Forelimb muscle (tissue), 1 donor: ENCODE measurements at regions not wholly inside any gene's neighbourhood (a gene's known extent, or its start where the extent isn't known, plus 50 kb on each side); places are given as distances from the start of the nearest gene placed in this dataset.

Source experiments
- DNase-seq: peaks from one replicate; pipeline ENCODE4 v3.0.0-alpha.2; 2013; ENCODE audit warnings: low read depth

DNA sequence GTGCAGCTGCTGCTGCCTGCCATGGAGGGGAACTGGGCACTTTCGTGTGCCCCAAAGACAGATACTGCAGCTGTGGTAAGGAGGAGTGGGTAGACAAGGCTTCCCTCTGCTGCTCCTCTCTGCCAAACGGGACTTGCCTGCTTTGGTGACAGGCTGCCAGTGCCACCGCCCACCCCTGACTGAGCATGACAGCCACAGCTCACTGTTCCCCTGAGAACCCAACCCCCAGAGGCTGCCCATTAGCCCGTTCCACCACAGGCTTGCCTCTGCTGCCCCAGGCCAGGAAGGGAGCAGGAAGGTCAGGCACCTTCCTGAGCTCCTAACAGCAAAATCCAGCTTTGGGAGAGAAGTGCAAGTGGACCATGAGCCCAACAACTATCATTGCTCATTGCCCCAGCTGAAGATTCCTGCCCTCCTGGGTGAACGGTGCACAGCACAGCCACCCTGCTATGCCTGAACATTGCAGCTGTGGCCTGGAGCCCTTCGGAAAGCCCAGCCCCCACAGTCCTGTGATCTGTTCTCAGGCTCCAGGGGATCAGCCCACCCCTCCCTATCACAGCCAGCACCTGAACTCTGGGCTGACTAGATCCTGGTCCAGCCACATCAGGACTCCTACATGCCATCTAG is 58.7 kb upstream of the ANTXRL start:
- DNase-seq = no peak

DNA sequence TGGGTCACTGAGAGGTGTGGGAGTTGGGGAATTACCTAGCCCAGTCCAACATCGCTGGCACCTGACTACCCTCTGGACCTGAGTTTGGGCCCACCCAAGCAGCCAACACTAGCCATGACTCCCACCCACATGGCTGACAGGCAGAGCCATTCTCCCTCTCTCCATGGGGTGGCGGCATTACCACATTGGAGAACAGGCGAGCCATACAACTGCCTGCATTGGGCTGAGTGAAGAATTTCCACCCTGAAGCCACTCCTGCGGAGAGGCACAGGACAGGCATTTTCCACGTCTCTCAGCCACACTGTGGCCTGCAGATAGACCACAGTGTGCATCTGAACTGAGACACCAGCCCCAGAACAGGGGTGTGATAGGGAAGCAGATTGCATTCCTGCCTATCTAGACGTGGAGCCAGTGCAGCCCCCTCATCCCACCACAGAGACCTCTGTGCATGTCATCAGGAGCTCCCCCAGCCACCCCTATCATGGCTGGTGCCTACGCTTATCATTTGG is 58.2 kb upstream of the ANTXRL start:
- DNase-seq = peak; percentile 31

GRCh38 chr10:46229144-46229563 is 57.6 kb upstream of the ANTXRL start:
- no peak for DNase-seq

DNA sequence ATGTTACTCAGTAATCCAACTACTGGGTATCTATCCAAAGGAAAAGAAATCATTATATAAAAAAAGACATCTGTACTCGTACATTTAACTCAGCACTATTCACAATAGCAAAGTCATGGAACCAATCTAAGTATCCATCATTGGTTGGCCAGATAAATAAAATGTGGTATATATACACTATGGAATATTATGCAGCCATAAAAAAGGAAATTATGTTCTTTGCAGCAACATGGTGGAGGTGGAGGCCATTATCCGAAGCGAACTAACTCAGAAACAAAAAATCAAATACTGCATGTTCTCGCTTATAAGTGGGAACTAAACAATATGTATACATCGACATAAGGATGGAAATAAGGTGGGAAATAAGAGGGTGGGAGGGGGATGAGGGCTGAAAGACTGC is 56.2 kb upstream of the ANTXRL start:
- DNase-seq = no peak

- DNase-seq = no peak
Observed at GRCh38 chr10:46231087-46231486, 55.7 kb upstream of the ANTXRL start.

DNA sequence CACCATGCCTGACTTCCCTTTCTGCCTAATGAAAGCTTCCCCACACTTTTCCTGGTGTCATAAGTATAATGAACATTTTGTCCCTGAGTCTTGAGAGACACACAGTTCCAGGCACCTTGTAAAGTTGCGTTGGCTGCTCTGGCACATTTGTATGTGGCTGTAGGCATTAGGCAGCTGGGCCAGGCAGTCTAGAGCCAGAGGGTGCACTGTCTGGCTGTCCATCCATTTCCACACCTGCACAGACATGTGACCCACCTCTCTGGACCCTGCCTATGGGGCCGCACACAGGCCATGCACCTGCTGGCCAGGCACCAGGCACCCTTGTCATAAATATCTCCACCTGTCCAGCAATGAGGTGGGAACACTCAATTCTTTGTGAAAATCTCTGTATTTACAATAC is 54.7 kb upstream of the ANTXRL start:
- DNase-seq = no peak

GRCh38 chr10:46232666-46233065 is 54.1 kb upstream of the ANTXRL start:
- DNase-seq = no peak

DNA sequence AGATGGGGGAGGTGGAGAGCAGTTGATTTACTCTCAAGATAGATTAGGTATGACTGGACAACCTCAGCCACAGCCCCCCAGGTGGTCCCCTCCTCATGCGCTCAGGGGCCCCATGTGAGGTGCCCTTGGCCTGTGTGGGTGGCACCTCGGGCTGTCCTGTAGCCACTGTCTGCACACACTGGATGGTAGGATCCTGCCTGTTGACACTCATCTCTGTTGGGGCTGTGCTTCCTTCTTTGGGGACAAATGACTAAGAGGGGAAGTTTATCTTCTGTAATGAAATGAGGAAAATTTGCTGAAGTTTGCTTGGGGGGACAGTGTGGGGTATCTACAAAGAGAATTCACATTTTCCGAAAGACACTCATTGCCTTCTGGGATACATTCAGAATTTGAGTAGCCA is 53.6 kb upstream of the ANTXRL start:
- DNase-seq = no peak

- no peak for DNase-seq
Observed at GRCh38 chr10:46234026-46234425, 52.8 kb upstream of the ANTXRL start.

DNA sequence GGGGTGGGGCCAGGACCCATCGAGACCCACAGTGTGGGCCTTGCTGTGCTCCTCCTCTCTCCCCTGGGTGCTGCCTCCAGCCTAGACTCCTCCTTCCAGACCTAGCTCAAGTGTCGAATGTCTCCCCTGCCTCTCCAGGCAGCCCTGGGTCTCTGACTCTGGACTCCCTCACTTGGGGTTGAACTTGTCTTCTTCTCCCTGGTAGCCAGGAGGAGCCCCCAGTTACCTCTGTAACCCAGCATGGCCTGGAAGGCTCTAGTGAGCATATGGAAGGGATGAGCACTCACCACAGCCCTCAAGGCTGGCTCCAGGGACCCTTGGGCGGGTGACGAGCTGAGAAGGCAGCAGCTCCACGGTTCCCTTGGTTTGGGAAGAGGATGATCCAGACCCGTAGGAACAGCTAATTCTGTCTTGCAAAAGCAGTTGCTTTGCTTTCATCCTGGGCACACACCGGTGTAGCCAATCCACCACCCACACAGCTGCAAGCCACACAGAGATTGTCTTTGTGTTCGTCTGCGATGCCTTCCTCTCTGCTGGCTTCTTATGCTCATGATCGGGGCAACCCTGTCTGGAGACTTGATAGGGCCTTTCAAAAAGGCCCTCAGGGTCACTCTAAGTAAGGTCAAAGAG is 52.3 kb upstream of the ANTXRL start:
- DNase-seq = no peak

DNA sequence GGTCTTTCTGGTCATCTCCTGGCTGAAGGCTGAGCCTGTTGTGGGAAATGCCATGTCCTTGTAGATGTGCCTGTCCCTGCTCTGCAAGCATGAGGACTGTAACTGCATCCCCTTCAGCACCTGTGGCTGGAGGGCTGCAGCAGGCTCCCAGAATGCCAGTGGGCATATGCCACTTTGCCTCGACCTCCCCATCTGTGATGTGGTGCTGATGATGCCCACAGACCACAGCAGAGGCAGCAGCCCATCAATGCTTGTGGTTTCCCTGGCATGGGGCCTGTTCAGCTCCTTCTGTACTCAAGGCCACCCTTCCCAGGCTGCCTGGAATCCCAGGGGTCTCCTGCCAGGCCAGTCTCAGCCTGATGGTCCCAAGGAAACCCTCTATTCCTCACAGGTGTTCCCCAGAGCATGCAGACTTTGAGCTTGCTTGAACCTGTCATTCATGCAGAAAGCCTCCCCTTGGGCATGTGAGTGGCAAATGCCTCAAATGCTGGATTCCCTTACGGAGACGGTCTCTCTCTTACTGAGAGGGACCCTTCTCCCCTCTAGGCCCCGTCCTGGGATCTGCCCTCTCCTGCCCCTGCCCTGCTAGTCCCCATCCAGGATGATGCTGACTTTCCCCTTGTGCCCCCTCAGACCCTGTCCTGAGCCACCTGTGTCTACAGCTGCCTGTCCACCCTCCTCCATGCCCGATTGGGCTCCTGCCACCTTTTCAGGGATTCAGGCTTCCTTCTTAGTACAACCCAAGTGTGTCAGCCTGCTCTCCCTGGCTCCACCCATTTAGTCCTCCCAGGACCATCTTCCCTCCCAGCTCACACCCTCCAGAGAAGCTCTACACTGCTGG is 50.9 kb upstream of the ANTXRL start:
- no peak for DNase-seq

DNA sequence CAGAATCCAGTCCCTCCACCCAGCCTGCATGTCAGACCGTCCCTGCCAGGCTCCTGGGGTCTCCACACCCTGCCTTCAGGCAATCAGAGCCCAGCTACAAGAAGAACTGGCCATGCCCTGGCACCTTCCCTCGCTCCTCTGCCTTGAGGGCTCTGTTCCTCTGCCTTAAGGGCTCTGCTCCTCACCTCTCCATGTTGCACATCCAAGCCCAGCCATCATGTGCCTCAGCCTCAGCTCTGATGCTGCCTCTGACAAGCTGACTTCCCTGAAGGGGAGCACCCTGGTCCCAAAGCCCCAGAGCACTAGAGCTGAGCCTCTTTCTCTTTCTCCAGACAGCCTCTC is 50.3 kb upstream of the ANTXRL start:
- no peak for DNase-seq

DNA sequence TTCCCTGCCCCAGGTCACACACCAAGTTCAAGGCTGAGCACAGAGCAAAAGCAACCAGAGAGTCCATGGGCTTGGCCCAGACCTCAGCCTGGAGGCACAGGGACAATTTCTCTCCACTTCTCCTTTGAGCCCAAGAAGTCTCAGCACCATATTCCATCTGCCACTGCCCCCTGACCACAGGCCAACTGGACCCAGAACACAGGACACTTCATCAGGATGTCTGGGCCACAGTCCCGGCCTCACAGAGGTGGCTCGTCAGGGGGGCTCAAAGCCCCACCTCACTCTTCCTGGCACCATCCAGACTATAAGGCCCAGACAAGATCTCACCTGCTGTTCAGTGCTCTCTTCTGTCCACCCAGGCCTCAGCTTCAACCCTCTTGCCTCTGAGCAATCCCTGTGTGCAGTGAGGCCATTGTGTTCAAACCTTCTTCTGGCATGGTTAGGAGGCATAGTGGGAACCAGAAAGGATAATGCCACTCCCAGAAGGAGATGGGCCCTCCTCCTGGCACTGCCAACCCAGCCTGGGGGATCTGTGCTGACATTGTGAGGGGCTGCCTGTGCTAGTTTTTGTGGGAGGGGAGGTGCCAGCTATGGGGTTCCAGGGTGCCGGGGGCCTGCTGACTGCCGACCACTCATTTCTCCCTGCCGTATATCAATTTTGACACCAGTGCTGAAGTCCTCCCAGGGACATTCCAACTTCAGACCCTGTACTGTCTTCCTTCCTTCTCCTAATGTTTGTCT is 49.7 kb upstream of the ANTXRL start:
- no peak for DNase-seq
